HG02870 (cell line): ENCODE measurements at regions not wholly inside any gene's neighbourhood (a gene's known extent, or its start where the extent isn't known, plus 50 kb on each side); places are given as distances from the start of the nearest gene placed in this dataset.
A peak's percentile ranks its signal among the peaks of the same experiment; 100 is the strongest.
"Not testable (repeated sequence)": the region's sequence is repeated elsewhere in the genome, so short reads cannot be mapped to it uniquely, and the experiment has no call there.

Source experiments
- ATAC-seq: cut with Tn5 transposase; IDR thresholded peaks from one replicate; pipeline ENCODE4 v1.9.1; 2021; ENCODE audit warnings: mild to moderate bottlenecking, moderate library complexity; ENCODE audit not compliant: unreplicated experiment

DNA sequence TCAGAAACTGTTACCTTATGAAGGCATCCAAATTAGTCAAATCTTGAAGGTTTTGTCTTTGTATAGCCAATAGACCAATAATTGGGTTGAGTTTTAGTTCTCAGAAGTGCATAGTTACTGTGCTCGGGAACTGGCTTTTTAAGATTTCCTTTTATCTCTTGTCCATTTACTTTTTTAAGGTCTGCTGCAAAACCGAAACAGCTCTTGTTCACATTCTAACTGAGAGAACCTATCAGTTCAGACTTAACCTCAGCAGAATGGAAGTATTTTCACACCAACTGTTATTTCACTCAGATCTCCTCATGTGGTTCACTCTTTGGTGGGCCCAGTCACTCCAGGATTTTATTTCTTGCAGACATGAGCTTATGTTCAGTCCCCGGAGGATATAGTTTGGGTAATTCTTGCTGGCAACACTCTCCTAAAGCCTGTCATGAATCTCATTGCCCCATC lies 55.5 kb downstream of the TPBG start:
- peak; percentile 92 for ATAC-seq

DNA sequence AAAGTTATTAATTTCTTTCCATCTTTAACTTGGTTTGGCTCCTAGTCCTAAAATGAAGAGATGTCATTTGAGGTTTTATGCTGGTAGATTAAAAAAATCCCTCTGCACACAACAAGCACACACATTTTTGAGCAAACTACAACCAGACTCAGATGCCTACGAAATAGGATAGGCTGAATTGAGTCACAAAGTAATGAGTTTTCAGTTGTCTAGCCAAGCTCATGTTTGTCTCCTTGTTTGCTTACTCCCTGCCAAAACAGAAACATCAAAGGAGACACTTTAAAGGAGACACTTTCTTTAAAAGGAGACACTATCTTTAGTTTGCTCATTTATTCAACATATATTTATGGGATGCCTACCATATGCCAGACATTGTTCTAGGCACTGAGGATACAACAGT lies 56.2 kb downstream of the TPBG start:
- ATAC-seq: peak; percentile 23

DNA sequence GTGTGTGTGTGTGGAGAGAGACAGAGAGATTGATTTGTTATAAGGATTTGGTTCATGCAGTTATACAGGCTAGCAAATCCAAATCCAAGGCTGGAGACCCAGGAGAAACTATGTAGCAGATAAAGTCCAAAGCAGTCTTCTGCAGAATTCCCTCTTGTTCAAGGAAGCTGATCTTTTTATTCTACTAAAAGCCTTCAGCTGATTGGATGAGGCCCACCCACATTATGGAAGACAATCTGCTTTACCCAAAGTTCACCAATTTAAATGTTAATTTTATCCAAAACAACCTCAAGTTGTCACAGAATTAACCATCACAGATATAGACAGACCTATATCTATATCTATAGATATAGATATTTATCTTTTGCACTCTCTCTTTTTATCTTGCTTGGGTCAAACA lies 67.0 kb downstream of the TPBG start:
- no peak for ATAC-seq

DNA sequence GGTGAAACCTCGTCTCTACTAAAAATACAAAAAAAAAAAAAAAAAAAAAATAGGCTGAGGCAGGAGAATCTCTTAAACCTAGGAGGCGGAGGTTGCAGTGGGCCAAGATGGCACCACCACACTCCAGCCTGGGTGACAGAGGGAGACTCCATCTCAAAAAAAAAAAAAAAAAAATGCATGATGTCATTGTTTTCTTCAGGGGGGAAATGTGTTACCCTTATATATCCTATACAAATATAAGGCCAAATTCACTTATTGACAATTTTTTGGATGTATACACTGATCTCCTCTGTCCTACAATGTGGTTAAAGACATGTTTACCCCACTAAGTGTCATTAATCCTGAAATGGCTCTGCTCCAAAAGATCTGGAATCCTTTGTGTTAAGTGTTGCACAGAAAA lies 73.1 kb downstream of the TPBG start:
- ATAC-seq: no peak

DNA sequence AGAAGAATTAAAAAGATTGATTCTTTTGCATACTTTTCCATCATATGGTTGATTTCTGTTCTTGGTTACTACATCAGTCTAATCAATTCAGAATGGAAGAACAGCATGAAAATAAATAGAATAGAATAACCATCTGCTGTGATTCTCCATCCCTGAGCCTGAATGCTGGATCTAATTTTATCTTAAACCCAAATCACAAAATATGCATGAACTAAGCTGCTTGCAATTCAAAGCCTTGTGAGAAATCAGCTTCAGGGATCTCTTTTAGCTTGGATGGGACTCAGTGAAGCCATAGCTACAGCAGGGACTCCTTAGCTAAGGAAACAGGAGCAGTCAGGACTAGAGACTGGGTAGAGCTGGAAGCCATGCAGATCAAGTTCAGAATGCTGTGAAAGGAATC lies 74.1 kb downstream of the TPBG start:
- ATAC-seq: no peak

DNA sequence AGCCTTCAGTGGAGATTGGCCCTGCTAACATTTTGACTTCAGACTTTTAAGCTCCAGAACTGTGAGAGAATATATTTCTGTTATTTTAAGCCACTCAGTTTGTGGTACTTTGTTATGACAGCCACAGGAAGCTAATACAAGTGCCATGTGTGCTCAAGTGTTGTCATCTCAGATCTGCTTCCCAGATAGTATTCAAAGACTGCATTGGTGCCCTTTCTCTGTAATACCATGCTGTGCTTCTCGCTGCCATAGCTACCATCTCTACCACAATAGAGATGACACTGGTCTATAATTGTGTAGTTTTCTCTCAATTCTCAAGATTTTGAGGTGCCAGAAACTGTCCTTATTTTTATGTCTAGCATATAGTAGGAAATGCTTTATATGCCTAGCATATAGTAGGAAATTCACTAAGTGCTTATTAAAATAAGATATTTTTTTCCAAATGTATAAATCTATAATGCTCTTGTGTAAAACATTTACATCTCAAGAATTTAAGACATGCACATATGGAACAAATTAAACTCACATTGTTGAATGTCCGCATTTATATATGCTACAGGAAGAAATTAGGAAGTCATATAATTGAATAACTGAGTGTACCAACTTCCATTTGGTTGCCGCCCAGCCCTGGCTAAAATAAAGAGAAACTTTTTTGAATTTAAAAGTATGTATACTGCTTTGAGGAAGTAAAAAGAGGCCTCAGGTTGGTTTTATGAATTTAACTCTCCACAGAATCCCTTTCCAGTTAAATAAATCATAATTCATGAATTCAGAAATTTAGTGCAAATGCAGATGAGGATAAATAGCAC lies 77.6 kb downstream of the TPBG start:
- no peak for ATAC-seq

DNA sequence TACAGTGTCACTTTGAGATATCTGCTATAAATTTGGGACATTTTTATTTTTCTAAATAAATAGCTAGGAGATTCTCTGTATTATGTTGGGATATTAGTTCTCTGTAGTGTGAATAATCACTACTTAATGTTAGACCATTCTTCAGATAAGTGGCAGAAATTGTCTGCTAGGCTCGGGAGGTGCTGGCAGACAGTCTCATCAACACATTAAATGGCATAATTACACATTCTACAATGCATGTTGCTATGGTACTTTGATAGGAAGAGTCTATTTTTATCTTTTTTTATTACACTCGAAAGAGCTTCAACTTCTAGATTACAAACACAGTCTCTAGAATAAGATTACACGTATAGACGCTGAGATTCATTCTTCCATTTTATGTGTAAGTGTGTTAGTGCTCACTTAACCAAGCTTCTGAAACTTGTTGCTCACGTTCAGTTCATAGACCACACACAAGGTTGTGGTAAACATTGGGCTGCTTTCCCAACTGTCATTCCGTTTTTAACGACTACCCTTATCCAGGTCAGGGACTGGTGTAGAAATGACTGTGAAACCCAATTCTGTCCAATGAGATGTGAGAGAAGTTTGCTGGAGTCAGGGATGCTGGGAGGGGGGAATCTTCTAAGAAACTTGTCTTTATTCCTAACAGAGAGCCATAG lies 78.6 kb downstream of the TPBG start:
- no peak for ATAC-seq

DNA sequence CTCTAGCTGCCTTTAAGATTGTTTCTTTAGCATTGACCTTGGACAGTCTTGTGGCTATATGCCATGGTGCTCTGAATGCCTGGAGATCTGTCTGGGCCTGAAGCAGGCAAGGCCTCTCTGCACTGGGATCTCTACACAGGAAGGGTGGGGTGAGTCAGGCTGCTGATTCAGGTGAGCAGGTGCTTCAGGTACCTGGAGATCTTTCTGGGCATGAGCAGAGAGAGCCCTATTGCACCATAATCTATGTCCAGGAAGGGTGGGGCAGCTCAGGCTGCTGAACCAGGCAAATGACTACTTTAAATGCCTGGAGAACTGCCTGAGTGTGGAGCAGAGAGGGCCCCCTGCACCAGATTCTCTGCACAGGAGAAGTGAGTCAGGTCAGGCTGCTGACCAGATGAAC lies 94.5 kb downstream of the TPBG start:
- no peak for ATAC-seq

DNA sequence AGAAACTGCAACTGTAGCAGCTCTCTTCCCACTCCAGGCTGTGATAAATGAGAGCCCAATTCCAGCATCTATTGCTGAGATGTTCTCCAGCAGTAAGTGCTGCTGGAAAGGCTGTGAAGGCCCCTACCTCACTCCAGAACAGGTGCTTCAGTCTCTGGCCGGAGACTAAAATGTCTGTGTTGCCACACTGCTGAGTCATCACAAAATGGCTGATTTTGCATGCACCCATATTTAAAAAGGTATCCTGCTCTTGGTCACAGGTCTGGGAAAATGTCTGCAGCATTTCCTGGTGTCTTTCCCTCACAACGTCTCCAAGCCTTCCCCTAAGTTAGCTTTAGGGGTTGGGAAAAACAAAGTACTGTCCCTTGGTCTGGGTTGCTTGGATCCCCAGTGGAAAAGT lies 95.1 kb downstream of the TPBG start:
- ATAC-seq: no peak

DNA sequence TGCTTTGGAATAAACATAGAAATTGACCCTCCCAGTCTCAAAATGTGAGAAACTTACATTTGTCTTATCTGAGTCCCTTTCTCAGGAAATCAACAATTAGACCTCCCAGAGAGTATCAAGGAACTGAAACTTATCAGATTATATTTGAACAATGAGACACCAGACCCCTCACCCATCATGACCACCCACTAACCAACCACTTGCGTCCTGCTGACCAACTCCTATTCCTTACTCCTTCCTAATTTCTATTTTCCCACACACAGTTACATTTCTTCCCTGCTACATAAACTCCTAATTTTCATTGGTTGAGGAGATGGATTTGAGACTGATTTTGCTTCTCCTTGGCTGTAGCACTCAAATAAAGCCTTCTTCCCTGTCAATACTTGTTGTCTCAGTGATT lies 97.9 kb downstream of the TPBG start:
- ATAC-seq: no peak

DNA sequence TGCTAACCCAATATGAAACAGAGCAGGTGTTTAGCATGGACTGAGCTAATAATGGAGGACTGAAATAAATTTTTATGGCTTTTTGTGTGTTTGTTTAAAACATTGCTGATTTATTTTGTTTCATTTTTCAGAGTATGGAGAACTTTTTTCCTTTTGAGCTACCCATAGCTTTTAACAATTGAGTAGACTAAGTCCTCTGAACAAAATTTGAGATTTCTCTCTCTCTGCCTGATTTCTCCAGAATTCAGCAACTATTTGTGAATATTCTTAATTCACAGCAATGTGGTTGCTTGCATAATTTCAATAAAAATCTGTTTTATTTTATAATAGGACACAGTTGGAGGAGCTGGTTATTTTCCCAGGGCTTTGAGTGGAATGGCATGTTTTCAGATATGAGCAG lies 103.7 kb downstream of the TPBG start:
- no peak for ATAC-seq

DNA sequence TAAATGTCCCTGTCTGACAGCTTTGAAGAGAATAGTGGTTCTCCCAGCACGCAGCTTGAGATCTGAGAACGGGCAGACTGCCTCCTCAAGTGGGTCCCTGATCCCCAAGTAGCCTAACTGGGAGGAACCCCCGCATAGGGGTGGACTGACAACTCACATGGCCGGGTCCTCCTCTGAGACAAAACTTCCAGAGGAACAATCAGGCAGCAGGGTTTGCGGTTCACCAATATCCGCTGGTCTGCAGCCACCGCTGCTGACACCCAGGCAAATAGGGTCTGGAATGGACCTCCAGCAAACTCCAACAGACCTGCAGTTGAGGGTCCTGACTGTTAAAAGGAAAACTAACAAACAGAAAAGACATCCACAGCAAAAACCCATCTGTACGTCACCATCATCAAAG lies 106.5 kb downstream of the TPBG start:
- ATAC-seq: not testable (repeated sequence)

DNA sequence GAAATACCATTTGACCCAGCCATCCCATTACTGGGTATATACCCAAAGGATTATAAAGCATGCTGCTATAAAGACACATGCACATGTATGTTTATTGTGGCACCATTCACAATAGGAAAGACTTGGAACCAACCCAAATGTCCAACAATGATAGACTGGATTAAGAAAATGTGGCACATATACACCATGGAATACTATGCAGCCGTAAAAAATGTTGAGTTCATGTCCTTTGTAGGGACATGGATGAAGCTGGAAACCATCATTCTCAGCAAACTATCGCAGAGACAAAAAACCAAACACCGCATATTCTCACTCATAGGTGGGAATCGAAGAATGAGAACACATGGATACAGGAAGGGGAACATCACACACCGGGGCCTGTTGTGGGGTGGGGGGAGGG lies 111.5 kb downstream of the TPBG start:
- ATAC-seq: not testable (repeated sequence)

DNA sequence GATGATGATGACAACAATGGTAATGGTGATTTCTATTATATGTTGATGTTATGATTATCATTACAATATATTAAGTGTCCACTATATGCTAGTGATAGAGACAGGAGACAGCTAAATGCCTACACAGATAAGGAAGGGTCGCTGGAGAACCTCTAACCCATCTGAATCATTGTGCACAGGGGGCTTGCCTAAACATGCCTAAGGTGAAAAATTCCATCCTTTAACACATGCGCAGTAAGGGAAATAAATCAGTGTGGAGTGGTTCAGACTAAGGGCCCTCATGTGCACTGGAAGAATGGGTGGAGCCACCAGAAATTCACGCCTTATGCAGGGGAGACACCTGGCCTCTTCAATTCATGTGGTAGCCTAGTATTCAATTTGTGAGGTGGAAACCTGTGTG lies 120.4 kb downstream of the TPBG start:
- no peak for ATAC-seq

DNA sequence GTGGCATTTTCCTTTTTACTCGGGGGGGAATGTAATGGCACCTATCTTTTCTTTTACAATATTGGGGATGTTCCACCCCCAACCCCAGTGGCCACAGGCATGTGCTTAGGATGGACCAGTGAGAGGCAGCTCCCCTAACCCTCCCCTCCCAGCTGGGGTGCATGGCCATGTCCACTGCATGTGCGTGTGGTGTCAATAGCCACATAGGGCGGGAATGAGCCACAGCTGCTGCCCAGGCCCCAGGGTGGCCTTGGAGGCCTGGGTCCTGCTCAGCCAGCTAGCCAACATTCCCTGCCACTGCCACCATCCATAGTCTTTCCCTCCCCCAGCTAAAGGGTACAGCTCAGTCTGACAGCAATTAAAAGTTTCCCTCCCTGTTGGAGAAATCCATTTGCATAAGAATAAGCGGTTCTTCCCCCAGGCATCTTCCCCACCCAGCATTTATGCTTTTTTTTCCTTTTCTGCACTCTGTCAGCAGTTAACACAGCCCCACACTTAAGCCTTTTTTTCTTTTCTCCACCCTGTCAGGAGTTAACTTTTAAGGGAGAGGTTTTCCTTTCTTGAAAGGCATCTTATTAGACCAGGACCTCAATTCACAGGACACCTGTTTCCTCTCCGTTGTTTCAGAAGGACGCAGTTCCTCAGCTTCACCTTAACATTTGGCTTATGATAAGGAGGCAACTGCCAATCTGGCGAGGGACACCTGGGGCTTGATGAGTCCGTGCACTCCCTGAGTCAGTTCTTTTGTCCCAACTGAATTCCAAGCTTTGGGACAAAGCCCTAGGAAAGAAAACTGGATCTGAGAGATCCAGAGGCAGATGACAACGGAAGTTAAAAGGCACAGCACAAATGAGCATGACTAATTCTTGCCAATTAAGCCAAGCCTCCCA lies 121.4 kb downstream of the TPBG start:
- ATAC-seq: no peak

DNA sequence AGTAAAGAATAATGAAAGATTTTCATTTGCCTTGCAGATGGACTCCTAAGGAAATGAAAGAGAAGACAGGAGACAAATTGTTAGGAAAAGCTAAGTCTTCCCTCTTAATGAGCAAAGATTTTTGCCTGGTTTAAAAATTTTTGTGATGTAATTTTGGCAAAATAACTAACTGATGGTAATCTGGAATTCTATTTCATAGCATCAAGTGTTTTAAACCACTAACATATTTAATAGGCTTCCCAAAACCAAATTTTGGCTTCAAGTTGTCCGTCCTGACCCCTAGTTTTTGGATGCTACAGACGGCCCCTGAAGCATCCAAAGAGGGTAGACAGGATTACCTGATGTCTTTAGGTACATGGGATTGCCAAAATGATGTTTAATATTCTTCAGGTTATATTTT lies 124.3 kb downstream of the TPBG start:
- ATAC-seq: no peak

DNA sequence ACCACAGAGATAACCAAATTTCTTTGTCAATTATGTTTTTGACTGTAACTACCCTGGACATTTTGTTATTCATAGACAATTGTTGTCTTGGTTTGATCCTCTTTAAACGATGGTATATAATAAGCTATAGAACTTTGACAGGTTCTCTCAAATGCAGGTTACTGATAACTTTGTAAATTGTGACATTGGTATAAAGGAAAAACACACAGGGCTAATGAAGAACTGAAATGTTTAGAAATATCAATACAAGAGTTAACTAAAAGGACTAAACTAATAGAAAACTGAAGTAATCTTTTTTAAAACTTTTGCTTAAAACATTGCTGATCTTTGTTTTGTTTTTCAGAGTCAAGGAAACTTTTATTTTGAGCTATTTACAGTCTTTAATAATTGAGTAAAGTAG lies 124.8 kb downstream of the TPBG start:
- ATAC-seq: no peak

DNA sequence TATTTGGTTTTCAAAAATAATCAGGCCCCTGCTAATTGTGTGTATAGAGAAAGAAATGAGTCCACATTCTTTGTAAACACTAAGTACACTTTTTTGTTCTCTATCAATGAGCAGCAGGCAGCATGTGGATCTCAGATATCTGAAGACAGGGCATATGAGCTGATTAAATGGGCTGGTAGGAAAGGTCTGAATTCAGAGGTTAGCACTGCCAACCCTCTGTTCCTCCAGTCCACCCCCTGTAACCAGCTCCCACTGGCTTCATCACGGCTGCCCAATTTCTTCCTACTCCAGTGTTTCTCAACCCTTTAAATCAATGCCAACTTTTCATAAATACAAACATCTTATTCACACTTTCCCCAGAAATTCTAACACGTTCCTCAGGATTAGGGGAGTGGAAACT lies 128.5 kb downstream of the TPBG start:
- no peak for ATAC-seq

DNA sequence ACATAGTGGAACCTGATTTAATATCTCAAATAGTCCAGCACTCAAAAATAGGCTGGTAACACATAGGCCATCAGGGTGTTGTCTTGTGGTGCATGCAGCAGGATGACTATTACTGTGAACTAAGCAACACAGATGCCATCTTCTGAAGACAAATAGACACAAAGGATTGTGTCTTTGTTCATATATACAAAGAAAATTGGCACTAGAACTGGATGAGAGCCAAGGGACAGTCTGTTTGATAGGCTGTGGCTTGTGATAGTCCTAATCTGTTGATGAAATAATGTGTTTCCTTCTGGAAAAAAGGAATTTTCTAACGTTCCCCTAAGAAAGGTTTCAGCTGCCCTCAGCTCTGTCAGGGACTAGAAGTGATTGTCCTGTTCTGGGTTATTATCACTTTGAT lies 129.8 kb downstream of the TPBG start:
- no peak for ATAC-seq

DNA sequence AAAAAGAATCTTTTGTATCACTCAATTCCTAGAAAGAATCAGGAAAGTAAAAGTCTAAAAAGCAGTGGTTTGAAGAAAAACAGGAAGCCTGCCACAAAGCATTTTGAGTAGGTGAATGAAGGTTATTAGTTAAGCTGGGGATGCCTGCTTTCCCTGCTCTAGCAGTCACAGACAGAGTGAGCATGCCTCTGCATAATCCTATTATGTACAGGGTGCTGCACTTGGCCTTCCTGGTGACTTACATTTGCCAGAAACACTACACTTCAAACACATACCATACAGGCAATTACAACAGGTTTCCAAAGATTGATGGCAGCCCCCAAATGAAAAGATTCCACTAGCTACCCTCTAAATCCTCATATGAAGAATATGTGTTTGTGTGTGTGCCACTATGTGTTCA lies 130.8 kb downstream of the TPBG start:
- ATAC-seq: no peak

DNA sequence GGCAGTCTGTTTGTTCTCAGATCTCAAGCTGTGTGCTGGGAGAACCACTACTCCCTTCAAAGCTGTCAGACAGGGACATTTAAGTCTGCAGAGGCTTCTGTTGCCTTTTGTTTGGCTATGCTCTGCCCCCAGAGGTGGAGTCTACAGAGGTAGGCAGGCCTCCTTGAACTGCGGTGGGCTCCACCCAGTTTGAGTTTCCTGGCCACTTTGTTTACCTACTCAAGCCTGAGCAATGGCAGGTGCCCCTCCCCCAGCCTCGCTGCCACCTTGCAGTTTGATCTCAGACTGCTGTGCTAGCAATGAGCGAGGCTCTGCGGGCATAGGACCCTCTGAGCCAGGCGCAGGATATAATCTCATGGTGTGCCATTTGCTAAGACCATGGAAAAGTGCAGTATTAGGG lies 138.3 kb downstream of the TPBG start:
- ATAC-seq: not testable (repeated sequence)

DNA sequence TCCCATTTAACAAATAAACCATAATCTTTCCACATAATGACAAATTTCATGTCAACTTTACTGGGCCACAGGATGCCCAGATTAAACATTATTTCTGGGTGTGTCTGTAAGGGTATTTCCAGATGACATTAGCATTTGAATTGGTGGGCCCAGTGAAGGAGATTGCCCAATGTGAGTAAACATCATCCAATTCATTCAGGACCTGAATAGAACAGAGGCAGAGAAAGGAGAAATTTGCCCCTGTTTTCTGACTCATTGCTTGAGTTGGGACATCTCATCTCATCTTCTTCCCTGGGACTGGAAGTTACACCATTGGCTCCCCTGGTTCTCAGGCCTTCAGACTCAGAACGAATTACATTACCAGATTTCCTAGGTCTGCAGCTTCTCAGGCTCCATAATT lies 142.9 kb downstream of the TPBG start:
- ATAC-seq: no peak
